Activated naive CD4-positive, alpha-beta T cell treated with anti-CD3 and anti-CD28 coated beads, Interleukin-2, amount 50 U/mL, for 24 hours (primary cell): ENCODE measurements at regions not wholly inside any gene's neighbourhood (a gene's known extent, or its start where the extent isn't known, plus 50 kb on each side); places are given as distances from the start of the nearest gene placed in this dataset.

ENCODE experiments used
- H3K27ac Mint-ChIP-seq: one replicate; pipeline ENCODE4 v1.8.0; 2021; ENCODE audit warnings: mild to moderate bottlenecking, mixed read lengths
- H3K27me3 Mint-ChIP-seq: one replicate; pipeline ENCODE4 v1.8.0; 2021; ENCODE audit warnings: mixed read lengths
- H3K36me3 Mint-ChIP-seq: one replicate; pipeline ENCODE4 v1.8.0; 2021; ENCODE audit warnings: mixed read lengths
- H3K4me1 Mint-ChIP-seq: one replicate; pipeline ENCODE4 v1.8.0; 2021; ENCODE audit warnings: mixed read lengths
- H3K4me3 Mint-ChIP-seq: one replicate; pipeline ENCODE4 v1.8.0; 2021; ENCODE audit warnings: mild to moderate bottlenecking, mixed read lengths
- H3K9me3 Mint-ChIP-seq: one replicate; pipeline ENCODE4 v1.8.0; 2021; ENCODE audit warnings: mixed read lengths

- Mint-ChIP-seq H3K36me3 (no peaks in the 10 kb centered on the region), H3K27me3 (peaks cover 5% of the 10 kb centered on the region)
Observed at GRCh38 chr3:181660337-181660736, 51.4 kb upstream of the SOX2 start.

GRCh38 chr3:181637456-181637855, 74.3 kb upstream of the SOX2 start:
- Mint-ChIP-seq H3K4me3 (no peak overlapping the region), H3K9me3 (no peaks in the 10 kb centered on the region), H3K36me3 (no peaks in the 10 kb centered on the region), H3K27me3 (no peaks in the 10 kb centered on the region), H3K4me1 (no peaks in the 10 kb centered on the region), H3K27ac (no peak overlapping the region)

More at GRCh38 chr3:181660337-181660736, 51.4 kb upstream of the SOX2 start:
- Mint-ChIP-seq H3K27ac (no peak overlapping the region), H3K4me3 (no peak overlapping the region), H3K9me3 (peaks cover 5% of the 10 kb centered on the region), H3K4me1 (no peaks in the 10 kb centered on the region)

GRCh38 chr3:181637056-181637455, 74.7 kb upstream of the SOX2 start:
- H3K27ac Mint-ChIP-seq, result no peak overlapping the region
- no peaks in the 10 kb centered on the region for H3K27me3 Mint-ChIP-seq
- no peaks in the 10 kb centered on the region for H3K36me3 Mint-ChIP-seq
- H3K4me3 Mint-ChIP-seq, result no peak overlapping the region
- no peaks in the 10 kb centered on the region for H3K9me3 Mint-ChIP-seq
- H3K4me1 Mint-ChIP-seq, result no peaks in the 10 kb centered on the region

- Mint-ChIP-seq H3K4me3 (no peak overlapping the region), H3K36me3 (no peaks in the 10 kb centered on the region), H3K9me3 (no peaks in the 10 kb centered on the region), H3K27ac (no peak overlapping the region), H3K27me3 (no peaks in the 10 kb centered on the region), H3K4me1 (no peaks in the 10 kb centered on the region)
Observed at GRCh38 chr3:181635141-181635540, 76.6 kb upstream of the SOX2 start.

GRCh38 chr3:181633556-181633955, 78.2 kb upstream of the SOX2 start:
- Mint-ChIP-seq H3K4me3 (no peak overlapping the region), H3K36me3 (no peaks in the 10 kb centered on the region), H3K27ac (no peak overlapping the region), H3K9me3 (no peaks in the 10 kb centered on the region), H3K4me1 (no peaks in the 10 kb centered on the region), H3K27me3 (no peaks in the 10 kb centered on the region)

GRCh38 chr3:181631901-181632300, 79.8 kb upstream of the SOX2 start:
- Mint-ChIP-seq H3K36me3 (no peaks in the 10 kb centered on the region), H3K9me3 (no peaks in the 10 kb centered on the region), H3K27me3 (peaks cover 2% of the 10 kb centered on the region), H3K4me3 (no peak overlapping the region), H3K27ac (no peak overlapping the region), H3K4me1 (no peaks in the 10 kb centered on the region)

GRCh38 chr3:181630853-181631252, 80.9 kb upstream of the SOX2 start:
- Mint-ChIP-seq H3K9me3 (no peaks in the 10 kb centered on the region), H3K36me3 (no peaks in the 10 kb centered on the region), H3K4me3 (no peak overlapping the region), H3K27me3 (peaks cover 2% of the 10 kb centered on the region), H3K4me1 (no peaks in the 10 kb centered on the region), H3K27ac (no peak overlapping the region)

GRCh38 chr3:181629711-181630110, 82.0 kb upstream of the SOX2 start:
- Mint-ChIP-seq H3K4me1 (no peaks in the 10 kb centered on the region), H3K27me3 (peaks cover 2% of the 10 kb centered on the region), H3K4me3 (no peak overlapping the region), H3K36me3 (no peaks in the 10 kb centered on the region), H3K27ac (no peak overlapping the region), H3K9me3 (no peaks in the 10 kb centered on the region)

- Mint-ChIP-seq H3K36me3 (no peaks in the 10 kb centered on the region), H3K9me3 (no peaks in the 10 kb centered on the region), H3K4me1 (no peaks in the 10 kb centered on the region), H3K4me3 (no peak overlapping the region), H3K27ac (no peak overlapping the region), H3K27me3 (peaks cover 2% of the 10 kb centered on the region)
Observed at GRCh38 chr3:181629029-181629428, 82.7 kb upstream of the SOX2 start.

GRCh38 chr3:181628384-181628783, 83.3 kb upstream of the SOX2 start:
- Mint-ChIP-seq H3K27ac (no peak overlapping the region), H3K36me3 (no peaks in the 10 kb centered on the region), H3K4me1 (no peaks in the 10 kb centered on the region), H3K9me3 (no peaks in the 10 kb centered on the region), H3K4me3 (no peak overlapping the region), H3K27me3 (peaks cover 2% of the 10 kb centered on the region)

- H3K36me3 Mint-ChIP-seq, result no peaks in the 10 kb centered on the region
- no peak overlapping the region for H3K27ac Mint-ChIP-seq
- no peaks in the 10 kb centered on the region for H3K4me1 Mint-ChIP-seq
- H3K27me3 Mint-ChIP-seq, result peaks cover 2% of the 10 kb centered on the region
- no peaks in the 10 kb centered on the region for H3K9me3 Mint-ChIP-seq
- no peak overlapping the region for H3K4me3 Mint-ChIP-seq
Observed at GRCh38 chr3:181626036-181626435, 85.7 kb upstream of the SOX2 start.

- H3K4me1 Mint-ChIP-seq, result no peaks in the 10 kb centered on the region
- peaks cover 2% of the 10 kb centered on the region for H3K27me3 Mint-ChIP-seq
- no peaks in the 10 kb centered on the region for H3K36me3 Mint-ChIP-seq
- no peaks in the 10 kb centered on the region for H3K9me3 Mint-ChIP-seq
- no peak overlapping the region for H3K4me3 Mint-ChIP-seq
- H3K27ac Mint-ChIP-seq, result no peak overlapping the region
Observed at GRCh38 chr3:181623924-181624694, 87.6 kb upstream of the SOX2 start.

GRCh38 chr3:181622365-181622764, 89.4 kb upstream of the SOX2 start:
- Mint-ChIP-seq H3K9me3 (no peaks in the 10 kb centered on the region), H3K36me3 (no peaks in the 10 kb centered on the region), H3K4me3 (no peak overlapping the region), H3K27me3 (no peaks in the 10 kb centered on the region), H3K27ac (no peak overlapping the region), H3K4me1 (no peaks in the 10 kb centered on the region)

- no peak overlapping the region for H3K4me3 Mint-ChIP-seq
- no peaks in the 10 kb centered on the region for H3K36me3 Mint-ChIP-seq
- no peaks in the 10 kb centered on the region for H3K27me3 Mint-ChIP-seq
- H3K4me1 Mint-ChIP-seq, result no peaks in the 10 kb centered on the region
- no peaks in the 10 kb centered on the region for H3K9me3 Mint-ChIP-seq
- no peak overlapping the region for H3K27ac Mint-ChIP-seq
Observed at GRCh38 chr3:181619897-181620296, 91.8 kb upstream of the SOX2 start.

- no peak overlapping the region for H3K4me3 Mint-ChIP-seq
- H3K27me3 Mint-ChIP-seq, result no peaks in the 10 kb centered on the region
Observed at GRCh38 chr3:181618260-181618659, 93.5 kb upstream of the SOX2 start.

GRCh38 chr3:181616088-181617070, 95.3 kb upstream of the SOX2 start:
- Mint-ChIP-seq H3K9me3 (no peaks in the 10 kb centered on the region), H3K36me3 (no peaks in the 10 kb centered on the region), H3K27me3 (no peaks in the 10 kb centered on the region), H3K27ac (no peak overlapping the region), H3K4me3 (no peak overlapping the region), H3K4me1 (no peaks in the 10 kb centered on the region)

More at GRCh38 chr3:181618260-181618659, 93.5 kb upstream of the SOX2 start:
- Mint-ChIP-seq H3K36me3 (no peaks in the 10 kb centered on the region), H3K27ac (no peak overlapping the region), H3K4me1 (no peaks in the 10 kb centered on the region), H3K9me3 (no peaks in the 10 kb centered on the region)
